RWPE2 (cell line): ENCODE measurements at regions not wholly inside any gene's neighbourhood (a gene's known extent, or its start where the extent isn't known, plus 50 kb on each side); places are given as distances from the start of the nearest gene placed in this dataset.

Source experiments
- ATAC-seq: fragments of 200-7000 bp; cut with Tn5 transposase; 3 replicates; pipeline ENCODE4 v1.9.1; 2021; ENCODE audit warnings: low read depth
- DNase-seq: peaks from one replicate; pipeline ENCODE4 v3.0.0-alpha.2; 2020; ENCODE audit warnings: low spot score
- H3K27ac ChIP-seq: fragments of 450-650 bp; 2 replicates; pipeline ENCODE4 v1.5.1; 2017; ENCODE audit warnings: mild to moderate bottlenecking; ENCODE audit not compliant: poor library complexity, severe bottlenecking
- H3K27me3 ChIP-seq: fragments of 250-450 bp; sonication (Bioruptor Pico); 2 replicates; pipeline ENCODE4 v1.5.1; 2021; ENCODE audit warnings: mild to moderate bottlenecking, moderate library complexity; ENCODE audit not compliant: insufficient read depth, poor library complexity, severe bottlenecking
- H3K36me3 ChIP-seq: fragments of 250-450 bp; sonication (Bioruptor Pico); 2 replicates; pipeline ENCODE4 v1.5.1; 2020; ENCODE audit warnings: low read depth, mild to moderate bottlenecking, moderate library complexity
- H3K4me1 ChIP-seq: fragments of 250-450 bp; sonication (Bioruptor Pico); 2 replicates; pipeline ENCODE4 v1.5.1; 2021; ENCODE audit warnings: mild to moderate bottlenecking, moderate library complexity; ENCODE audit not compliant: insufficient read depth, poor library complexity, severe bottlenecking
- H3K4me3 ChIP-seq: fragments of 250-450 bp; sonication (Bioruptor Pico); 2 replicates; pipeline ENCODE4 v1.5.1; 2021; ENCODE audit warnings: mild to moderate bottlenecking, moderate library complexity; ENCODE audit not compliant: severe bottlenecking
- H3K9me3 ChIP-seq: fragments of 250-450 bp; sonication (Bioruptor Pico); 2 replicates; pipeline ENCODE4 v1.5.1; 2021; ENCODE audit warnings: mild to moderate bottlenecking, moderate library complexity; ENCODE audit not compliant: severe bottlenecking
- CTCF ChIP-seq: fragments of 450-650 bp; IDR thresholded peaks from one replicate; pipeline ENCODE4 v1.5.1; 2017; ENCODE audit warnings: mild to moderate bottlenecking, moderate library complexity; ENCODE audit not compliant: poor library complexity, severe bottlenecking

GRCh38 chr7:55276572-55277295, 88.4 kb upstream of the LANCL2 start:
- no peaks in the 10 kb centered on the region for H3K9me3 ChIP-seq
- TF ChIP-seq CTCF = no peak
- ATAC-seq (no peak), DNase-seq (no peak)
- no peak overlapping the region for H3K4me3 ChIP-seq
- no peak overlapping the region for H3K27ac ChIP-seq
- H3K36me3 ChIP-seq = no peaks in the 10 kb centered on the region
- no peaks in the 10 kb centered on the region for H3K4me1 ChIP-seq
- H3K27me3 ChIP-seq = no peaks in the 10 kb centered on the region

- DNase-seq = no peak
- no peaks in the 10 kb centered on the region for H3K36me3 ChIP-seq
- no peak; the same call in 2 of the 3 replicates for ATAC-seq
Observed at GRCh38 chr7:55277916-55278315, 87.2 kb upstream of the LANCL2 start.

GRCh38 chr7:55278321-55278720, 86.8 kb upstream of the LANCL2 start:
- Histone ChIP-seq H3K27me3 (no peaks in the 10 kb centered on the region), H3K27ac (no peak overlapping the region), H3K36me3 (no peaks in the 10 kb centered on the region), H3K9me3 (no peaks in the 10 kb centered on the region), H3K4me1 (no peaks in the 10 kb centered on the region), H3K4me3 (no peak overlapping the region)
- ATAC-seq = no peak
- no peak for TF ChIP-seq CTCF
- no peak for DNase-seq

More at GRCh38 chr7:55277916-55278315, 87.2 kb upstream of the LANCL2 start:
- Histone ChIP-seq H3K9me3 (no peaks in the 10 kb centered on the region), H3K27me3 (no peaks in the 10 kb centered on the region), H3K27ac (no peak overlapping the region), H3K4me1 (no peaks in the 10 kb centered on the region), H3K4me3 (no peak overlapping the region)
- TF ChIP-seq CTCF = no peak

GRCh38 chr7:55279080-55279845, 85.9 kb upstream of the LANCL2 start:
- ATAC-seq (no peak), DNase-seq (no peak)
- H3K9me3 ChIP-seq = no peaks in the 10 kb centered on the region
- H3K4me3 ChIP-seq = no peak overlapping the region
- no peaks in the 10 kb centered on the region for H3K4me1 ChIP-seq
- H3K27ac ChIP-seq = no peak overlapping the region
- H3K36me3 ChIP-seq = no peaks in the 10 kb centered on the region
- no peak for TF ChIP-seq CTCF
- no peaks in the 10 kb centered on the region for H3K27me3 ChIP-seq
